ENCODE measurements at regions not wholly inside any gene's neighbourhood (a gene's known extent, or its start where the extent isn't known, plus 50 kb on each side); places are given as distances from the start of the nearest gene placed in this dataset.

DNA sequence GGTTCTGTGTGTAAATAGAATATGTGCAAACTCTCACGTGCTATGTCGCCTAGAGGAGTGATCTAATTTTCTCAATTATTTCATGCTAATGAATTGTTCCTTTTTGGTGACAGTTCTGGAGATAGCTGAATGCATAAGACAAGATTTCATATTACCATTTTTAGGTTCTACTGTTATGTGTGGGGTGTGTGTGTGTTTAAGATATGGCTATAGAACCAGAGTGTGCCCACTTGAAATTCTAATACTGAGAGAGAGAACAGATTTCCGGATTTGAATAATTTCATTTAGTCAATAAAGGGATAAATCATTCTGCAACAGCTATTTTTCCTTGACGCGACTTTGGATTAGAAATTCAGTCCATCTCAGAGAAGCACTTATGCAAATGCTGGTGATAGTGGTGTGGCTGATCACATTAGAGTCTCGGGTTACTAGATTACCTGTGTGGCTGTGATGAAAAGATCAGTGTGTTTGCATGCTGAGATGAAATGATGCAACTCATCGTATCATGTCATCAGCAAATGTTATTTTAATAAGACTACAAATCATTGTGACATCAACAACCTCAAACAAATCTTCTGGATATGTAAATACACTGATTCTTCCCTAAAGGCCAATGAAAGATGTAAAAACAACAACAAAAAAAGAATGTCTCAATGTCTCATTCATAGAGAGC, 415.9 kb downstream of the EPHA4 start:
- Histone ChIP-seq H3K9me3 (ENCODE audit: control insufficient read depth, insufficient read depth, low read length) (no peaks in the 10 kb centered on the region), H3K9ac (ENCODE audit: low read depth, low read length) (no peak overlapping the region; the same call in 1 of the 2 replicates), H3K36me3 (ENCODE audit: insufficient read depth, low read length) (no peaks in the 10 kb centered on the region), H3K4me1 (ENCODE audit: insufficient read depth, low read length) (peaks cover 12% of the 10 kb centered on the region; the same call in 1 of the 2 replicates)

DNA sequence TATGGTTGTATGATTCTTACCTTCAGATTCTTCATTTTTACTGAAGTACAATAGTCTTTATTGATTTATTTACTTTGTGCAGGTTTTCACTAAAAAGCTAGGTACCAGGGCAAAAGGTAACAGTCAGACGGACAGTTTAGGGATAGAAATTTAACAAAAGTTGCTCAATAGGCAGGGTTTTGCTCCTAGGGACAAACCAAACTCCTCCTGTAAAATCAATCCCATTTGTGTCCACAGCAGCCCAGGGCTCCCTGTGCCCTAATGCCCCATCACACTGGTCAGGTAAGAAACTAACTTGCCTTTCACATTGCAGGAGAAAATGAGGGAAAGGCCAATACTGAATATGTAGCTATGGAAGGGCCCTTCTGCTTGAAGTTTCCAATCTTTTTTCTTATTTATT, 410.9 kb downstream of the EPHA4 start:
- Histone ChIP-seq H3K9ac (ENCODE audit: low read depth, low read length) (no peak overlapping the region), H3K4me1 (ENCODE audit: insufficient read depth, low read length) (peaks cover 7% of the 10 kb centered on the region; the same call in 1 of the 2 replicates), H3K9me3 (ENCODE audit: control insufficient read depth, insufficient read depth, low read length) (no peaks in the 10 kb centered on the region), H3K36me3 (ENCODE audit: insufficient read depth, low read length) (no peaks in the 10 kb centered on the region)

DNA sequence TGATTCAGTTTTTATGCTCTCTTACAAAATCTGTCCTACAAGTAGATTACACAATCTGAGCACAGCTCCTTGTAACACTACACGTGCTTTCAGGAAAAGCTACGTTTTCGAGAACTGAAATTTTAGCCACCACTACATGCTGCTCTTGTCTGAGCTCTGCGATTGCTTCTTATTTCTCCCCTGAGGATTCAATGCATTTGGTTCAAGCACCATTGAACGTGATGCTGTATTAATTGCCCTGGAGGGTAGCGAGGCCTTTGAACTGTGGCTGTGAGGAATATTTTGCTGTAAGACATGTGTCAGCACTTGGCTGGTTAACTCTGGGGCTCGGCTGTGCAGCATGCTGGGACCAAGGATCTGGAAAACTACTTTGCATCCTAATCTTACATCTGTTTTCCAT, 405.8 kb downstream of the EPHA4 start:
- no peaks in the 10 kb centered on the region for H3K9me3 ChIP-seq (ENCODE audit: control insufficient read depth, insufficient read depth, low read length)
- no peaks in the 10 kb centered on the region for H3K4me1 ChIP-seq (ENCODE audit: insufficient read depth, low read length)
- no peaks in the 10 kb centered on the region for H3K36me3 ChIP-seq (ENCODE audit: insufficient read depth, low read length)
- no peak overlapping the region for H3K9ac ChIP-seq (ENCODE audit: low read depth, low read length)

DNA sequence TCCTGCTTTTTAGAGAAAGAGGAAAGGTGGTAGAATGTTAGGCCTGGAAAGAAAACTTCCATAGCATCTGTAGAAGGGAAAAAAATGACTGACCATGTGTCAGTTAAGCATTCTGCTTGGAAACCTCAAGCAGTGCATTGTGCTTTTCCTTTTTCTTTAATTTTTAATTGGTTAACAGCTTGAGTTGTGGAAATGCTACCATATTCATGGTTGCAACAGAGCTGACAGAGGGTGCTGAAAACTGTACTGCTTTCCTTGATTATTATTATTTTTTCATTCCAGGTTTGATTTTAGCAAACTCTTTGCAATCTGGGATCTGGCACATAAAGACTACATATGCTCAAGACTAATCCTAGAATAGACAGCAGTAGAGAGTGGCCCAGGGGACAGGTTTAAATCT, 404.5 kb downstream of the EPHA4 start:
- Histone ChIP-seq H3K9ac (ENCODE audit: low read depth, low read length) (no peak overlapping the region), H3K9me3 (ENCODE audit: control insufficient read depth, insufficient read depth, low read length) (no peaks in the 10 kb centered on the region), H3K36me3 (ENCODE audit: insufficient read depth, low read length) (no peaks in the 10 kb centered on the region), H3K4me1 (ENCODE audit: insufficient read depth, low read length) (no peaks in the 10 kb centered on the region)

DNA sequence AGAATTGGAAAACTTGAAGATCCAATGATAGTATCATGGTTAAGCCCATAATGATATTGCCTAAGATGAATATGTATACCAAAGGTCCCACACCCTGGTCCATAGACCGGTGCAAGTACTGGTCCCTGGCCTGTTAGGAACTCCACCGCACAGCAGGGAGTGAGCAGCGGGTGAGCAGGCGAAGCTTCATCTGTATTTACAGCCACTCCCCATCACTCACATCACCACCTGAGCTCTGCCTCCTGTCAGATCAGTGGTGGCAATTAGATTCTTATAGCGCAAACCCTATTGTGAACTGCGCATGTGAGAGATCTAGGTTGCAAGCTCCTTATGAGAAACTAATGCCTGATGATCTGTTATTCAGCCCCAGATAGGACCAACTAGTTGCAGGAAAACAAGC, 402.4 kb downstream of the EPHA4 start:
- Histone ChIP-seq H3K4me1 (ENCODE audit: insufficient read depth, low read length) (no peaks in the 10 kb centered on the region), H3K9me3 (ENCODE audit: control insufficient read depth, insufficient read depth, low read length) (no peaks in the 10 kb centered on the region), H3K36me3 (ENCODE audit: insufficient read depth, low read length) (no peaks in the 10 kb centered on the region), H3K9ac (ENCODE audit: low read depth, low read length) (no peak overlapping the region)

- H3K4me1 ChIP-seq (ENCODE audit: insufficient read depth, low read length), result no peaks in the 10 kb centered on the region
- no peak overlapping the region for H3K9ac ChIP-seq (ENCODE audit: low read depth, low read length)
- no peaks in the 10 kb centered on the region for H3K36me3 ChIP-seq (ENCODE audit: insufficient read depth, low read length)
- H3K9me3 ChIP-seq (ENCODE audit: control insufficient read depth, insufficient read depth, low read length), result no peaks in the 10 kb centered on the region
Measured at GRCh38 chr2:221170548-221170947, 401.6 kb downstream of the EPHA4 start.

- no peaks in the 10 kb centered on the region for H3K9me3 ChIP-seq (ENCODE audit: control insufficient read depth, insufficient read depth, low read length)
- no peaks in the 10 kb centered on the region for H3K4me1 ChIP-seq (ENCODE audit: insufficient read depth, low read length)
- H3K9ac ChIP-seq (ENCODE audit: low read depth, low read length), result no peak overlapping the region
- H3K36me3 ChIP-seq (ENCODE audit: insufficient read depth, low read length), result no peaks in the 10 kb centered on the region
Measured at GRCh38 chr2:221176667-221177066, 395.4 kb downstream of the EPHA4 start.

DNA sequence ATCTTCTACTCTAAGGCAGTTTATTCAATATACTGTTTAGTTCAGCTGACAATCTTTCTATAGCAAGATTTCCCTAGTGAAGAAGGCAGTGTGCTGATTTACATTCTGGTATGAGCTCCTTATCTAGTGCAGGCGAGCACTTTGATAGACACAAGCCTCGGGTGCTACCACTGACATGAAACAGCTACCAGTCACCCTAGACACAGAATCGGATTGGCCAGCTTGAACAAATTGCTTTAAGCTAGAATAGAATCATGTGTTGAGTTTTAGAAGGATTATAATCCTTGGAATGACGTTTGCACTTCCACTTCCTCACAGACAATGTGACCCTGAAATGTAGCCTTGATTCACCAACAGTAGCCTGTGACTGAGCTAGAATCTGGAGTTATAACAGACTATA, 394.0 kb downstream of the EPHA4 start:
- Histone ChIP-seq H3K9me3 (ENCODE audit: control insufficient read depth, insufficient read depth, low read length) (no peaks in the 10 kb centered on the region), H3K36me3 (ENCODE audit: insufficient read depth, low read length) (no peaks in the 10 kb centered on the region), H3K9ac (ENCODE audit: low read depth, low read length) (no peak overlapping the region), H3K4me1 (ENCODE audit: insufficient read depth, low read length) (no peaks in the 10 kb centered on the region)

- Histone ChIP-seq H3K36me3 (ENCODE audit: insufficient read depth, low read length) (no peaks in the 10 kb centered on the region), H3K9me3 (ENCODE audit: control insufficient read depth, insufficient read depth, low read length) (peaks cover 4% of the 10 kb centered on the region; the same call in 1 of the 2 replicates), H3K4me1 (ENCODE audit: insufficient read depth, low read length) (peaks cover 18% of the 10 kb centered on the region; the same call in 1 of the 2 replicates), H3K9ac (ENCODE audit: low read depth, low read length) (no peak overlapping the region)
Measured at GRCh38 chr2:221186873-221187272, 385.2 kb downstream of the EPHA4 start.

- Histone ChIP-seq H3K36me3 (ENCODE audit: insufficient read depth, low read length) (no peaks in the 10 kb centered on the region), H3K9me3 (ENCODE audit: control insufficient read depth, insufficient read depth, low read length) (peaks cover 4% of the 10 kb centered on the region; the same call in 1 of the 2 replicates), H3K4me1 (ENCODE audit: insufficient read depth, low read length) (peaks cover 18% of the 10 kb centered on the region; the same call in 1 of the 2 replicates), H3K9ac (ENCODE audit: low read depth, low read length) (no peak overlapping the region; the same call in 1 of the 2 replicates)
Measured at GRCh38 chr2:221189431-221190067, 382.6 kb downstream of the EPHA4 start.

- Histone ChIP-seq H3K36me3 (ENCODE audit: insufficient read depth, low read length) (no peaks in the 10 kb centered on the region; the same call in 1 of the 2 replicates), H3K9me3 (ENCODE audit: control insufficient read depth, insufficient read depth, low read length) (no peaks in the 10 kb centered on the region), H3K4me1 (ENCODE audit: insufficient read depth, low read length) (peaks cover 4% of the 10 kb centered on the region; the same call in 1 of the 2 replicates), H3K9ac (ENCODE audit: low read depth, low read length) (no peak overlapping the region)
Measured at GRCh38 chr2:221195829-221196228, 376.3 kb downstream of the EPHA4 start.

DNA sequence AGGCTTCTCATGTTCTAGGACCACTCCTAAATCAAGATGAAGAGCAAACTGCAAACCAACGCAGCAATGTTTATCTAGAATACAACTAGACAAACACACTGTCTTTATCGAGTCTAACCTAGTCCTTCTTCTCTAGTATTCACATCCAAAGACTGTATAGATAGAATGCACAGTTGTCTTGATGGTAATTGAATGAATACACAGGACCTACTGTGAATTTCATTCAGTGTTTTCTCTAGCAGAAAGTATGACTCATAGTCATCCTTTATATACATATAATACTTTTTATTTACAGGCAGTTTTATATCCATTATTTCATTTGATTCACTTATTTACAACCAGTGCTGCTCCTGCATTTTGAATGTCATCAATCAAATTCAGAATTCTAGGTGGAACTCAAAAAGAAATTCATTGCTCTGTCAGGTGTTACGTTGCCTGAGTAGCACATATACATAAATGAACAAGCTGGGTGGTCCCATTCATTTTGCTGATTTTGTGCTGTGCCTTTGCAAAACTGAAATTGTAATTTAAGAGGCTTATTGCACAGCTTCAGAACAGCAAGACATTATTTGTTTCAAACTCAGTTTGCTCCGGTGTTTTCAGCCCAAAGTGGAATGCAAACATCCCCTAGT, 374.8 kb downstream of the EPHA4 start:
- Histone ChIP-seq H3K36me3 (ENCODE audit: insufficient read depth, low read length) (no peaks in the 10 kb centered on the region; the same call in 1 of the 2 replicates), H3K4me1 (ENCODE audit: insufficient read depth, low read length) (peaks cover 4% of the 10 kb centered on the region; the same call in 1 of the 2 replicates), H3K9me3 (ENCODE audit: control insufficient read depth, insufficient read depth, low read length) (no peaks in the 10 kb centered on the region), H3K9ac (ENCODE audit: low read depth, low read length) (no peak overlapping the region)

- H3K9me3 ChIP-seq (ENCODE audit: control insufficient read depth, insufficient read depth, low read length), result no peaks in the 10 kb centered on the region
- peaks cover 4% of the 10 kb centered on the region; the same call in 1 of the 2 replicates for H3K4me1 ChIP-seq (ENCODE audit: insufficient read depth, low read length)
- no peak overlapping the region for H3K9ac ChIP-seq (ENCODE audit: low read depth, low read length)
- no peaks in the 10 kb centered on the region; the same call in 1 of the 2 replicates for H3K36me3 ChIP-seq (ENCODE audit: insufficient read depth, low read length)
Measured at GRCh38 chr2:221198309-221198708, 373.8 kb downstream of the EPHA4 start.

- Histone ChIP-seq H3K9ac (ENCODE audit: low read depth, low read length) (no peak overlapping the region), H3K9me3 (ENCODE audit: control insufficient read depth, insufficient read depth, low read length) (no peaks in the 10 kb centered on the region), H3K36me3 (ENCODE audit: insufficient read depth, low read length) (no peaks in the 10 kb centered on the region; the same call in 1 of the 2 replicates), H3K4me1 (ENCODE audit: insufficient read depth, low read length) (peaks cover 4% of the 10 kb centered on the region; the same call in 1 of the 2 replicates)
Measured at GRCh38 chr2:221200184-221200839, 371.8 kb downstream of the EPHA4 start.

Data from ES-I3 (cell line).